DND-41 (cell line): ENCODE measurements at regions not wholly inside any gene's neighbourhood (a gene's known extent, or its start where the extent isn't known, plus 50 kb on each side); places are given as distances from the start of the nearest gene placed in this dataset.

Experiments used
- ATAC-seq: fragments of 200-7000 bp; cut with Tn5 transposase; 3 replicates; pipeline ENCODE4 v1.9.1; 2021; ENCODE audit warnings: low read depth; ENCODE audit not compliant: insufficient read depth
- DNase-seq: peaks from one replicate; pipeline ENCODE4 v3.0.0-alpha.2; 2020
- H2AFZ ChIP-seq: 2 replicates; pipeline ENCODE4 v1.6.0; 2012; ENCODE audit warnings: low read depth, low read length
- H3K27ac ChIP-seq: 2 replicates; pipeline ENCODE4 v1.5.1; 2012; ENCODE audit warnings: low read length, inconsistent platforms
- H3K27me3 ChIP-seq: fragments of 200-600 bp; sonication (generic); 2 replicates; pipeline ENCODE4 v1.6.0; 2012; ENCODE audit warnings: low read length, mild to moderate bottlenecking, inconsistent platforms; ENCODE audit not compliant: insufficient read depth, poor library complexity
- H3K36me3 ChIP-seq: 2 replicates; pipeline ENCODE4 v1.5.1; 2012; ENCODE audit warnings: low read length, inconsistent platforms; ENCODE audit not compliant: insufficient read depth
- H3K4me1 ChIP-seq: 2 replicates; pipeline ENCODE4 v1.5.1; 2012; ENCODE audit warnings: mild to moderate bottlenecking, low read length; ENCODE audit not compliant: insufficient read depth
- H3K4me2 ChIP-seq: 2 replicates; pipeline ENCODE4 v1.6.0; 2012; ENCODE audit warnings: mild to moderate bottlenecking, moderate library complexity, low read length, inconsistent platforms; ENCODE audit not compliant: insufficient read depth
- H3K4me3 ChIP-seq, 2 experiments: fragments of 200-600 bp in 1 of 2; shearing (Covaris generic) in 1 of 2; 2 replicates each; pipeline ENCODE4 v1.5.1; 2012 to 2016; ENCODE audit warnings: inconsistent platforms in 2 of 2, low read length in 2 of 2, mild to moderate bottlenecking in 2 of 2, low read depth in 1 of 2, moderate library complexity in 1 of 2
- H3K79me2 ChIP-seq: 2 replicates; pipeline ENCODE4 v1.6.0; 2012; ENCODE audit warnings: low read length, inconsistent platforms; ENCODE audit not compliant: insufficient read depth
- H3K9ac ChIP-seq: 2 replicates; pipeline ENCODE4 v1.6.0; 2012; ENCODE audit warnings: low read depth, mild to moderate bottlenecking, inconsistent platforms, low read length, moderate library complexity
- H3K9me3 ChIP-seq: 2 replicates; pipeline ENCODE4 v1.5.1; 2012; ENCODE audit warnings: low read length, moderate library complexity, mild to moderate bottlenecking, inconsistent platforms; ENCODE audit not compliant: insufficient read depth, severe bottlenecking
- H4K20me1 ChIP-seq: 2 replicates; pipeline ENCODE4 v1.6.0; 2012; ENCODE audit warnings: low read length; ENCODE audit not compliant: insufficient read depth
- CTCF ChIP-seq: IDR thresholded peaks from 2 replicates; pipeline ENCODE4 v1.5.1; 2012; ENCODE audit warnings: borderline replicate concordance, low read length, moderate library complexity, mild to moderate bottlenecking; ENCODE audit not compliant: poor library complexity, severe bottlenecking; ENCODE audit errors: extremely low read depth
- EZH2 ChIP-seq: IDR thresholded peaks from 3 replicates; pipeline ENCODE4 v1.6.1; 2012; ENCODE audit warnings: borderline replicate concordance, low read depth, mild to moderate bottlenecking, moderate library complexity, low read length, inconsistent platforms; ENCODE audit not compliant: severe bottlenecking

GRCh38 chr5:126332326-126332725 lies 90.9 kb upstream of the GRAMD2B start:
- Histone ChIP-seq H3K79me2 (no peaks in the 10 kb centered on the region), H4K20me1 (no peaks in the 10 kb centered on the region), H3K9ac (no peak overlapping the region), H2AFZ (no peak overlapping the region), H3K4me3 (no peak overlapping the region), H3K27me3 (no peaks in the 10 kb centered on the region), H3K36me3 (no peaks in the 10 kb centered on the region), H3K9me3 (no peaks in the 10 kb centered on the region), H3K27ac (no peak overlapping the region), H3K4me2 (no peak overlapping the region), H3K4me1 (no peaks in the 10 kb centered on the region)
- DNase-seq (no peak), ATAC-seq (no peak)
- TF ChIP-seq CTCF (no peak), EZH2 (no peak)

GRCh38 chr5:126334760-126335159 lies 88.4 kb upstream of the GRAMD2B start:
- Histone ChIP-seq H3K9ac (no peak overlapping the region), H3K36me3 (no peaks in the 10 kb centered on the region), H3K4me3 (no peak overlapping the region), H3K9me3 (no peaks in the 10 kb centered on the region), H3K27ac (no peak overlapping the region), H4K20me1 (no peaks in the 10 kb centered on the region), H3K79me2 (no peaks in the 10 kb centered on the region), H2AFZ (no peak overlapping the region), H3K4me1 (peaks cover 4% of the 10 kb centered on the region; the same call in 1 of the 2 replicates), H3K4me2 (no peak overlapping the region), H3K27me3 (no peaks in the 10 kb centered on the region)
- DNase-seq (no peak), ATAC-seq (no peak)
- TF ChIP-seq CTCF (no peak), EZH2 (no peak)

GRCh38 chr5:126335886-126336285 lies 87.3 kb upstream of the GRAMD2B start:
- Histone ChIP-seq H3K4me2 (no peak overlapping the region), H3K9me3 (no peaks in the 10 kb centered on the region), H3K79me2 (no peaks in the 10 kb centered on the region), H4K20me1 (no peaks in the 10 kb centered on the region), H3K4me1 (peaks cover 4% of the 10 kb centered on the region; the same call in 1 of the 2 replicates), H3K4me3 (no peak overlapping the region), H3K9ac (no peak overlapping the region), H2AFZ (no peak overlapping the region), H3K27ac (no peak overlapping the region), H3K36me3 (no peaks in the 10 kb centered on the region), H3K27me3 (no peaks in the 10 kb centered on the region)
- TF ChIP-seq CTCF (no peak), EZH2 (no peak)
- DNase-seq (no peak), ATAC-seq (no peak)

- Histone ChIP-seq H3K27ac (no peak overlapping the region), H3K9me3 (no peaks in the 10 kb centered on the region), H3K4me2 (no peak overlapping the region), H3K4me3 (no peak overlapping the region), H3K9ac (no peak overlapping the region), H3K36me3 (no peaks in the 10 kb centered on the region), H4K20me1 (no peaks in the 10 kb centered on the region), H3K79me2 (no peaks in the 10 kb centered on the region), H2AFZ (no peak overlapping the region), H3K4me1 (peaks cover 4% of the 10 kb centered on the region; the same call in 1 of the 2 replicates), H3K27me3 (peaks cover 2% of the 10 kb centered on the region)
- DNase-seq (no peak), ATAC-seq (no peak)
- no peak for TF ChIP-seq CTCF
- TF ChIP-seq EZH2, result no peak
These were observed 84.6 kb upstream of the GRAMD2B start for GRCh38 chr5:126338635-126339034.
